Mucosa of descending colon (tissue), 3 donors: ENCODE measurements at regions not wholly inside any gene's neighbourhood (a gene's known extent, or its start where the extent isn't known, plus 50 kb on each side); places are given as distances from the start of the nearest gene placed in this dataset.

Source experiments
- ATAC-seq: fragments of 200-7000 bp; cut with Tn5 transposase; one replicate; pipeline ENCODE4 v1.9.1; 2020; ENCODE audit warnings: mild to moderate bottlenecking, moderate library complexity
- DNase-seq, 3 donors: peaks; one replicate each; pipeline ENCODE4 v3.0.0-alpha.2; 2020
- H3K36me3 ChIP-seq: fragments of 200-600 bp; one replicate; pipeline ENCODE4 v1.8.0; 2021; ENCODE audit warnings: low read depth, mild to moderate bottlenecking
- H3K4me1 ChIP-seq: fragments of 200-600 bp; one replicate; pipeline ENCODE4 v1.8.0; 2021; ENCODE audit warnings: low read depth, mild to moderate bottlenecking
- H3K4me3 ChIP-seq: fragments of 200-600 bp; one replicate; pipeline ENCODE4 v1.8.0; 2021; ENCODE audit warnings: mild to moderate bottlenecking
- H3K9me3 ChIP-seq: fragments of 200-600 bp; one replicate; pipeline ENCODE4 v1.8.0; 2021; ENCODE audit warnings: mild to moderate bottlenecking
- intact Hi-C, 2 donors: fragments of 100-400 bp; cut with DNase I in 1 of 2; cut with micrococcal nuclease in 1 of 2; formaldehyde crosslinking; loops; one replicate each; pipeline versions ENCODE4 v1.11.0 to v1.11.1; 2022; cut with DNase I, micrococcal nuclease
- TF ChIP-seq, protein P1 (sequence below): fragments of 200-600 bp; IDR thresholded peaks from one replicate; pipeline ENCODE4 v1.8.0; 2022; ENCODE audit warnings: antibody characterized with exemption, mild to moderate bottlenecking
- donor health status: DM: no; HTN: no; CAD: no; lungs with moderate emphysema.
- donor health status: DM: no; HTN: no; CAD: no.
- donor health status: DM: no; HTN: yes; CAD: no.

DNA sequence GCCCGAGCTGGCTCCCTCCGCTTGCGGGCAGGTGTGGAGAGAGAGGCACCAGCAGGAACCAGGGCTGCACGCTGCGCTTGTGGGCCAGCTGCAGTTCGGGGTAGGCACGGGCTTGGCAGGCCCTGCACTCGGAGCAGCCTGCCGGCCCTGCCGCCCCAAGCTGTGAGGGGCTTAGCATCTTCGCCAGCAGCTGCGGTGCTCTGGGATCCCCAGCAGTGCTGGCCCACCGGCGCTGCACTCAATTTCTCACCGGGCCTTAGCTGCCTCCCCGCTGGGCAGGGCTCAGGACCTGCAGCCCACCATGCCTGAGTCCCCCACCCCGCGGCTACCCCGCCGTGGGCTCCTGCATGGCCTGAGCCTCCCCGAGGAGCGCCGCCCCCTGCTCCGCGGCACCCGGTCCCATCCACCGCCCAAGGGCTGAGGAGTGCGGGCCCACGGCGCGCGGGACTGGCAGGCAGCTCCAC lies 434.4 kb upstream of the RGPD4 start:
- no peaks in the 10 kb centered on the region for H3K9me3 ChIP-seq
- ATAC-seq (no peak), DNase-seq (no peak)
- no peaks in the 10 kb centered on the region for H3K36me3 ChIP-seq
- H3K4me3 ChIP-seq, result no peak overlapping the region
- TF ChIP-seq, protein P1, sequence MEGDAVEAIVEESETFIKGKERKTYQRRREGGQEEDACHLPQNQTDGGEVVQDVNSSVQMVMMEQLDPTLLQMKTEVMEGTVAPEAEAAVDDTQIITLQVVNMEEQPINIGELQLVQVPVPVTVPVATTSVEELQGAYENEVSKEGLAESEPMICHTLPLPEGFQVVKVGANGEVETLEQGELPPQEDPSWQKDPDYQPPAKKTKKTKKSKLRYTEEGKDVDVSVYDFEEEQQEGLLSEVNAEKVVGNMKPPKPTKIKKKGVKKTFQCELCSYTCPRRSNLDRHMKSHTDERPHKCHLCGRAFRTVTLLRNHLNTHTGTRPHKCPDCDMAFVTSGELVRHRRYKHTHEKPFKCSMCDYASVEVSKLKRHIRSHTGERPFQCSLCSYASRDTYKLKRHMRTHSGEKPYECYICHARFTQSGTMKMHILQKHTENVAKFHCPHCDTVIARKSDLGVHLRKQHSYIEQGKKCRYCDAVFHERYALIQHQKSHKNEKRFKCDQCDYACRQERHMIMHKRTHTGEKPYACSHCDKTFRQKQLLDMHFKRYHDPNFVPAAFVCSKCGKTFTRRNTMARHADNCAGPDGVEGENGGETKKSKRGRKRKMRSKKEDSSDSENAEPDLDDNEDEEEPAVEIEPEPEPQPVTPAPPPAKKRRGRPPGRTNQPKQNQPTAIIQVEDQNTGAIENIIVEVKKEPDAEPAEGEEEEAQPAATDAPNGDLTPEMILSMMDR, result no peak
- intact Hi-C loops, result no loop called here
- no peaks in the 10 kb centered on the region for H3K4me1 ChIP-seq

DNA sequence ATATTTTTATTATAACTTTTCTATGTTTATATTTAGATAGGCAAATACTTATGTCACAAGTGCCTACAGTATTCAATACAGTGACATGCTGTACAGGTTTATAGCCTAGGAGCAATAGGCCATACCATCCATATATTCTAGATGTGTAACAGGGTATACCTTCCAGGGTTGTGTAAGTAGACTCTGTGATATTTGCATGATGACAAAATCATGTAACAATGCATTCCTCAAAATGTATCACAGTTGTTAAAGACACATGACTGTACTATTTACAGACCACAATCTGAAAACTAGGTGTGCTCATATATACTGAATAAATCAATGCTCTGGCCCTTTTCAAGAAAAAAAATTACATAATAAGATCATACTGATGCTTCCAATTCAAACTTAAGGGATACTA lies 433.2 kb upstream of the RGPD4 start:
- ATAC-seq (no peak), DNase-seq (no peak)
- Histone ChIP-seq H3K4me3 (no peak overlapping the region), H3K36me3 (no peaks in the 10 kb centered on the region), H3K9me3 (no peaks in the 10 kb centered on the region), H3K4me1 (no peaks in the 10 kb centered on the region)
- intact Hi-C loops, result no loop called here
- TF ChIP-seq, protein P1, result no peak

DNA sequence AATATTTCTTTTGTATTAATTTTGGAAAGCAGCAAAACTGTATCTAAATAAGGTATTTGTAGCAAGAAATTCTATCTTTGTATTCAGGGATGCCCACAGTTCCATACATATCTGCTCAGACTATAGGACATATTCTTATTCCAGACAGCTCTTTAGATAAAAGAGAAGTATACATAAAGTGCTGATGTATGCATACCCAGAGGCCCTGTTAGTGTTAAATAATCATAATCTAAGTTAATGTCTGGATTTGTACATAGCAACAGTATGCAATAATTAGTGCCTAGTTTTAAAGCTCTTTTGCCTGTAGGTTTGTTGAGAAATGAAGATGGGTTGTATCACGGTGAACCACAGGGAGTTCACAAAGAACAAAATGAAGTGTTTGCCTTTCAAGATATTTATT lies 428.0 kb upstream of the RGPD4 start:
- ATAC-seq, result no peak
- intact Hi-C loops, result no loop called here
- TF ChIP-seq, protein P1, result no peak
- DNase-seq, result no peak
- no peaks in the 10 kb centered on the region for H3K4me1 ChIP-seq
- H3K36me3 ChIP-seq, result no peaks in the 10 kb centered on the region
- H3K4me3 ChIP-seq, result no peak overlapping the region
- H3K9me3 ChIP-seq, result no peaks in the 10 kb centered on the region

DNA sequence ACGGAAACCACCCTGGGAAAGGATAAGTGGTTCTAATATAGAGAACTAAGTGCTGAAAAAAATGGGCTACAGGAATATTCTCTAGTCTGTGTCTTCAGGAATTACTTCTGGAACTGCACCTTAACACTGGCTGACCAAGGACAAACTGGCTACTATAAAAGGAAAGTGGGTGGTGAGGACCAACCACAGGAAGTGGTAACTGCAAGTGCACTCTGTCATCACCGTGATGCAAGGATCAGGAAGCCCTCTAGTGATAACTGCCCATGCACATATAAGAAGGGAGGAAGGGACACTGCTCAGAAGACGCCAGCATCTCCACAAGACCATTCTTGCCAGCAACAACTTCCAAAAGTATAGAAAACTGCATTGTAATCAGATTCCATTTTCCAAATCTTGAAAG lies 424.4 kb upstream of the RGPD4 start:
- intact Hi-C loops, result no loop called here
- ATAC-seq, result no peak
- TF ChIP-seq, protein P1, result no peak

DNA sequence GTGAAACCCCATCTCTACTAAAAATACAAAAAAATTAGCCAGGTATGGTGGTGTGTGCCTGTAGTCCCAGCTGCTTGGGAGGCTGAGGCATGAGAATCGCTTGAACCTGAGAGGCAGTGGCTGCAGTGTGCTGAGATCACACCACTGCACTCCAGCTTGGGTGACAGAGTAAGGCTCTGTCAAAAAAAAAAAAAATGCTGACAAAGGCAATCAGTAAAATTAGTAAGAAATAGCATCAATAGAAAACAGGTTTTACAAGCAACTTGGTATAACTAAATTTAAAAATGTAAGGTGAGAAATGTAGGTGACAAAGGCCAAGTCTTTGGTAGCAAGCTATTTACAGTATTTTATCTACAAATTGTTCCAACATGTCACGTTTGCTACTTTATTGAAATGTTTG lies 421.4 kb upstream of the RGPD4 start:
- no peak overlapping the region for H3K4me3 ChIP-seq
- intact Hi-C loops, result no loop called here

More for the DNA sequence above, 424.4 kb upstream of the RGPD4 start:
- no peaks in the 10 kb centered on the region for H3K9me3 ChIP-seq
- no peaks in the 10 kb centered on the region for H3K36me3 ChIP-seq
- DNase-seq, result no peak
- no peak overlapping the region for H3K4me3 ChIP-seq
- H3K4me1 ChIP-seq, result no peaks in the 10 kb centered on the region

More for the DNA sequence above, 421.4 kb upstream of the RGPD4 start:
- ATAC-seq, result no peak
- DNase-seq, result no peak
- no peaks in the 10 kb centered on the region for H3K36me3 ChIP-seq
- no peaks in the 10 kb centered on the region for H3K4me1 ChIP-seq
- H3K9me3 ChIP-seq, result no peaks in the 10 kb centered on the region
- TF ChIP-seq, protein P1, result no peak
